Activated naive CD4-positive, alpha-beta T cell treated with anti-CD3 and anti-CD28 coated beads, Interleukin-2, amount 50 U/mL, for 24 hours (primary cell): ENCODE measurements at regions not wholly inside any gene's neighbourhood (a gene's known extent, or its start where the extent isn't known, plus 50 kb on each side); places are given as distances from the start of the nearest gene placed in this dataset.

ENCODE experiments used
- H3K27ac Mint-ChIP-seq: one replicate; pipeline ENCODE4 v1.8.0; 2021; ENCODE audit warnings: mild to moderate bottlenecking, mixed read lengths
- H3K27me3 Mint-ChIP-seq: one replicate; pipeline ENCODE4 v1.8.0; 2021; ENCODE audit warnings: mixed read lengths
- H3K36me3 Mint-ChIP-seq: one replicate; pipeline ENCODE4 v1.8.0; 2021; ENCODE audit warnings: mixed read lengths
- H3K4me1 Mint-ChIP-seq: one replicate; pipeline ENCODE4 v1.8.0; 2021; ENCODE audit warnings: mixed read lengths
- H3K4me3 Mint-ChIP-seq: one replicate; pipeline ENCODE4 v1.8.0; 2021; ENCODE audit warnings: mild to moderate bottlenecking, mixed read lengths
- H3K9me3 Mint-ChIP-seq: one replicate; pipeline ENCODE4 v1.8.0; 2021; ENCODE audit warnings: mixed read lengths

GRCh38 chr16:13291591-13292333 is 390.4 kb downstream of the SHISA9 start:
- no peak overlapping the region for H3K4me3 Mint-ChIP-seq
- peaks cover 5% of the 10 kb centered on the region for H3K9me3 Mint-ChIP-seq
- no peak overlapping the region for H3K27ac Mint-ChIP-seq
- H3K4me1 Mint-ChIP-seq, result no peaks in the 10 kb centered on the region
- H3K27me3 Mint-ChIP-seq, result peaks cover 6% of the 10 kb centered on the region
- H3K36me3 Mint-ChIP-seq, result no peaks in the 10 kb centered on the region

GRCh38 chr16:13296206-13296605 is 394.8 kb downstream of the SHISA9 start:
- no peaks in the 10 kb centered on the region for H3K4me1 Mint-ChIP-seq
- H3K36me3 Mint-ChIP-seq, result no peaks in the 10 kb centered on the region
- no peak overlapping the region for H3K27ac Mint-ChIP-seq
- H3K4me3 Mint-ChIP-seq, result no peak overlapping the region
- no peaks in the 10 kb centered on the region for H3K9me3 Mint-ChIP-seq
- H3K27me3 Mint-ChIP-seq, result peaks cover 1% of the 10 kb centered on the region

- Mint-ChIP-seq H3K4me1 (no peaks in the 10 kb centered on the region), H3K4me3 (no peak overlapping the region), H3K27me3 (peaks cover 1% of the 10 kb centered on the region), H3K27ac (no peak overlapping the region), H3K9me3 (no peaks in the 10 kb centered on the region), H3K36me3 (no peaks in the 10 kb centered on the region)
Observed at GRCh38 chr16:13298666-13299065, 397.3 kb downstream of the SHISA9 start.

- H3K4me3 Mint-ChIP-seq, result no peak overlapping the region
- H3K9me3 Mint-ChIP-seq, result no peaks in the 10 kb centered on the region
- H3K27ac Mint-ChIP-seq, result no peak overlapping the region
- peaks cover 3% of the 10 kb centered on the region for H3K27me3 Mint-ChIP-seq
- no peaks in the 10 kb centered on the region for H3K36me3 Mint-ChIP-seq
- no peaks in the 10 kb centered on the region for H3K4me1 Mint-ChIP-seq
Observed at GRCh38 chr16:13300066-13300840, 398.9 kb downstream of the SHISA9 start.

GRCh38 chr16:13305019-13305755 is 403.8 kb downstream of the SHISA9 start:
- Mint-ChIP-seq H3K4me1 (no peaks in the 10 kb centered on the region), H3K36me3 (no peaks in the 10 kb centered on the region), H3K4me3 (no peak overlapping the region), H3K27me3 (peaks cover 4% of the 10 kb centered on the region), H3K27ac (no peak overlapping the region), H3K9me3 (no peaks in the 10 kb centered on the region)

GRCh38 chr16:13306161-13306995 is 405.0 kb downstream of the SHISA9 start:
- Mint-ChIP-seq H3K4me3 (no peak overlapping the region), H3K9me3 (no peaks in the 10 kb centered on the region), H3K36me3 (no peaks in the 10 kb centered on the region), H3K27me3 (peaks cover 4% of the 10 kb centered on the region), H3K27ac (no peak overlapping the region), H3K4me1 (no peaks in the 10 kb centered on the region)

GRCh38 chr16:13307255-13307654 is 405.9 kb downstream of the SHISA9 start:
- H3K4me1 Mint-ChIP-seq, result no peaks in the 10 kb centered on the region
- H3K27ac Mint-ChIP-seq, result no peak overlapping the region
- H3K9me3 Mint-ChIP-seq, result no peaks in the 10 kb centered on the region
- H3K36me3 Mint-ChIP-seq, result no peaks in the 10 kb centered on the region
- peaks cover 4% of the 10 kb centered on the region for H3K27me3 Mint-ChIP-seq
- no peak overlapping the region for H3K4me3 Mint-ChIP-seq

- no peak overlapping the region for H3K27ac Mint-ChIP-seq
- H3K4me1 Mint-ChIP-seq, result no peaks in the 10 kb centered on the region
- peaks cover 5% of the 10 kb centered on the region for H3K27me3 Mint-ChIP-seq
- no peak overlapping the region for H3K4me3 Mint-ChIP-seq
- H3K9me3 Mint-ChIP-seq, result no peaks in the 10 kb centered on the region
- no peaks in the 10 kb centered on the region for H3K36me3 Mint-ChIP-seq
Observed at GRCh38 chr16:13307851-13308250, 406.5 kb downstream of the SHISA9 start.

- H3K36me3 Mint-ChIP-seq, result no peaks in the 10 kb centered on the region
- H3K4me1 Mint-ChIP-seq, result no peaks in the 10 kb centered on the region
- H3K27ac Mint-ChIP-seq, result no peak overlapping the region
Observed at GRCh38 chr16:13312063-13312462, 410.7 kb downstream of the SHISA9 start.

GRCh38 chr16:13313351-13313750 is 412.0 kb downstream of the SHISA9 start:
- Mint-ChIP-seq H3K27ac (no peak overlapping the region), H3K27me3 (peaks cover 2% of the 10 kb centered on the region)

More at GRCh38 chr16:13312063-13312462, 410.7 kb downstream of the SHISA9 start:
- H3K27me3 Mint-ChIP-seq, result peaks cover 3% of the 10 kb centered on the region
- H3K9me3 Mint-ChIP-seq, result no peaks in the 10 kb centered on the region
- no peak overlapping the region for H3K4me3 Mint-ChIP-seq

GRCh38 chr16:13314633-13315032 is 413.2 kb downstream of the SHISA9 start:
- Mint-ChIP-seq H3K27me3 (peaks cover 2% of the 10 kb centered on the region), H3K4me1 (no peaks in the 10 kb centered on the region), H3K36me3 (no peaks in the 10 kb centered on the region), H3K9me3 (no peaks in the 10 kb centered on the region), H3K27ac (no peak overlapping the region), H3K4me3 (no peak overlapping the region)

More at GRCh38 chr16:13313351-13313750, 412.0 kb downstream of the SHISA9 start:
- no peak overlapping the region for H3K4me3 Mint-ChIP-seq
- H3K9me3 Mint-ChIP-seq, result no peaks in the 10 kb centered on the region
- H3K4me1 Mint-ChIP-seq, result no peaks in the 10 kb centered on the region
- H3K36me3 Mint-ChIP-seq, result no peaks in the 10 kb centered on the region

- no peaks in the 10 kb centered on the region for H3K9me3 Mint-ChIP-seq
- peaks cover 2% of the 10 kb centered on the region for H3K27me3 Mint-ChIP-seq
- no peak overlapping the region for H3K27ac Mint-ChIP-seq
- H3K4me1 Mint-ChIP-seq, result no peaks in the 10 kb centered on the region
- H3K36me3 Mint-ChIP-seq, result no peaks in the 10 kb centered on the region
- H3K4me3 Mint-ChIP-seq, result no peak overlapping the region
Observed at GRCh38 chr16:13315642-13316427, 414.4 kb downstream of the SHISA9 start.

GRCh38 chr16:13322336-13322735 is 420.9 kb downstream of the SHISA9 start:
- H3K27me3 Mint-ChIP-seq, result peaks cover 3% of the 10 kb centered on the region
- no peaks in the 10 kb centered on the region for H3K4me1 Mint-ChIP-seq
- no peak overlapping the region for H3K27ac Mint-ChIP-seq
- H3K9me3 Mint-ChIP-seq, result no peaks in the 10 kb centered on the region
- no peaks in the 10 kb centered on the region for H3K36me3 Mint-ChIP-seq
- no peak overlapping the region for H3K4me3 Mint-ChIP-seq

- peaks cover 2% of the 10 kb centered on the region for H3K27me3 Mint-ChIP-seq
- H3K4me1 Mint-ChIP-seq, result no peaks in the 10 kb centered on the region
- no peak overlapping the region for H3K4me3 Mint-ChIP-seq
- H3K36me3 Mint-ChIP-seq, result no peaks in the 10 kb centered on the region
- H3K9me3 Mint-ChIP-seq, result no peaks in the 10 kb centered on the region
- H3K27ac Mint-ChIP-seq, result no peak overlapping the region
Observed at GRCh38 chr16:13324851-13325250, 423.5 kb downstream of the SHISA9 start.
